ENCODE measurements at regions not wholly inside any gene's neighbourhood (a gene's known extent, or its start where the extent isn't known, plus 50 kb on each side); places are given as distances from the start of the nearest gene placed in this dataset.
"Not testable (repeated sequence)": the region's sequence is repeated elsewhere in the genome, so short reads cannot be mapped to it uniquely, and the experiment has no call there.

GRCh38 chr5:8561854-8562253, 692.9 kb downstream of the MTRR start:
- no peak for TF ChIP-seq CTCF (conservative IDR thresholded peaks at IDR 0.05; ENCODE audit: control insufficient read depth, insufficient read depth, low read depth, low read length)
- no peak for DNase-seq (ENCODE audit: low read depth)
- H3K4me3 ChIP-seq (ENCODE audit: control insufficient read depth, low read depth, low read length) = no peak overlapping the region

GRCh38 chr5:8563540-8563939, 694.6 kb downstream of the MTRR start:
- DNase-seq (ENCODE audit: low read depth); H3K4me3 ChIP-seq (ENCODE audit: control insufficient read depth, low read depth, low read length): not testable (repeated sequence)

GRCh38 chr5:8568858-8569257, 699.9 kb downstream of the MTRR start:
- no peak for DNase-seq (ENCODE audit: low read depth)
- no peak for TF ChIP-seq CTCF (conservative IDR thresholded peaks at IDR 0.05; ENCODE audit: control insufficient read depth, insufficient read depth, low read depth, low read length)
- H3K4me3 ChIP-seq (ENCODE audit: control insufficient read depth, low read depth, low read length) = no peak overlapping the region

- no peak overlapping the region for H3K4me3 ChIP-seq (ENCODE audit: control insufficient read depth, low read depth, low read length)
- DNase-seq (ENCODE audit: low read depth) = no peak
- no peak for TF ChIP-seq CTCF (conservative IDR thresholded peaks at IDR 0.05; ENCODE audit: control insufficient read depth, insufficient read depth, low read depth, low read length)
Observed at GRCh38 chr5:8570528-8570927, 701.6 kb downstream of the MTRR start.

GRCh38 chr5:8576178-8576577, 707.2 kb downstream of the MTRR start:
- H3K4me3 ChIP-seq (ENCODE audit: control insufficient read depth, low read depth, low read length) = no peak overlapping the region

GRCh38 chr5:8577792-8578191, 708.8 kb downstream of the MTRR start:
- no peak for TF ChIP-seq CTCF (conservative IDR thresholded peaks at IDR 0.05; ENCODE audit: control insufficient read depth, insufficient read depth, low read depth, low read length)
- no peak overlapping the region for H3K4me3 ChIP-seq (ENCODE audit: control insufficient read depth, low read depth, low read length)
- peak; percentile 9 for DNase-seq (ENCODE audit: low read depth)

More at GRCh38 chr5:8576178-8576577, 707.2 kb downstream of the MTRR start:
- peak; percentile 11 for DNase-seq (ENCODE audit: low read depth)
- no peak for TF ChIP-seq CTCF (conservative IDR thresholded peaks at IDR 0.05; ENCODE audit: control insufficient read depth, insufficient read depth, low read depth, low read length)

- DNase-seq (ENCODE audit: low read depth) = no peak
Observed at GRCh38 chr5:8580298-8580697, 711.4 kb downstream of the MTRR start.

More at GRCh38 chr5:8580298-8580697, 711.4 kb downstream of the MTRR start:
- no peak for TF ChIP-seq CTCF (conservative IDR thresholded peaks at IDR 0.05; ENCODE audit: control insufficient read depth, insufficient read depth, low read depth, low read length)
- no peak overlapping the region for H3K4me3 ChIP-seq (ENCODE audit: control insufficient read depth, low read depth, low read length)

All from fibroblast of mammary gland (primary cell).